ENCODE measurements at regions not wholly inside any gene's neighbourhood (a gene's known extent, or its start where the extent isn't known, plus 50 kb on each side); places are given as distances from the start of the nearest gene placed in this dataset.
"Not testable (repeated sequence)": the region's sequence is repeated elsewhere in the genome, so short reads cannot be mapped to it uniquely, and the experiment has no call there.

DNA sequence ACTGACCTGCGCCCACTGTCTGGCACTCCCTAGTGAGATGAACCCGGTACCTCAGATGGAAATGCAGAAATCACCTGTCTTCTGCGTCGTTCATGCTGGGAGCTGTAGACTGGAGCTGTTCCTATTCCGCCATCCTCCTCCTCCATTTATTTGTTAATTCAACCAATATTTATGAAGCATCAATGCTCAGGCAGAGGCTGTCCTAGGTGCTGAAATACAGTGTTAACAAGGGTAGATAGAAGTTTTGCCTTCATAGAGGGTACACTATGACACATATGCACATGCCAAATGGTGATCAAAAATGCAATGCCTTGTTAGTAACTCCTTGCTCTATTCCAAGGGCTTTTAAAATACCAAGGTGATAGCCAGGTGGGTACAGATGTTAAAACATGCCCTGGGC lies 166.0 kb upstream of the CCL2 start:
- in situ Hi-C loops (cut with MboI); SMC1A ChIA-PET (ENCODE audit: uncharacterized antibody, unreplicated experiment); H3K4me1 ChIP-seq (ENCODE audit: control insufficient read depth, insufficient read depth, low read length); RAD21 ChIA-PET (ENCODE audit: unreplicated experiment); FAIRE-seq; intact Hi-C loops (cut with micrococcal nuclease; ENCODE audit: unreplicated experiment); H4K20me1 ChIP-seq (ENCODE audit: control insufficient read depth, insufficient read depth); POLR2A ChIA-PET; H3K9ac ChIP-seq (ENCODE audit: control insufficient read depth, insufficient read depth, low read length); CTCF ChIA-PET; H2AFZ ChIP-seq (ENCODE audit: control insufficient read depth, low read depth, low read length); BruUV-seq (replicated peaks); DNase-seq (ENCODE audit: low read depth, low spot score); H3K27ac ChIP-seq (ENCODE audit: control insufficient read depth, insufficient read depth); H3K4me2 ChIP-seq (ENCODE audit: control insufficient read depth, insufficient read depth); H3K79me2 ChIP-seq (ENCODE audit: control insufficient read depth, insufficient read depth, low read length); H3K4me3 ChIP-seq; ATAC-seq; H3K9me3 ChIP-seq (replicated peaks; ENCODE audit: control insufficient read depth, insufficient read depth, low read length); H3K27me3 ChIP-seq (replicated peaks in 1 of 2; ENCODE audit: control insufficient read depth in 2 of 2, insufficient read depth in 2 of 2, low read length in 1 of 2); H3K36me3 ChIP-seq (ENCODE audit: control insufficient read depth in 2 of 2, insufficient read depth in 2 of 2, low read length in 1 of 2): not testable (repeated sequence)
- TF ChIP-seq, protein P1, sequence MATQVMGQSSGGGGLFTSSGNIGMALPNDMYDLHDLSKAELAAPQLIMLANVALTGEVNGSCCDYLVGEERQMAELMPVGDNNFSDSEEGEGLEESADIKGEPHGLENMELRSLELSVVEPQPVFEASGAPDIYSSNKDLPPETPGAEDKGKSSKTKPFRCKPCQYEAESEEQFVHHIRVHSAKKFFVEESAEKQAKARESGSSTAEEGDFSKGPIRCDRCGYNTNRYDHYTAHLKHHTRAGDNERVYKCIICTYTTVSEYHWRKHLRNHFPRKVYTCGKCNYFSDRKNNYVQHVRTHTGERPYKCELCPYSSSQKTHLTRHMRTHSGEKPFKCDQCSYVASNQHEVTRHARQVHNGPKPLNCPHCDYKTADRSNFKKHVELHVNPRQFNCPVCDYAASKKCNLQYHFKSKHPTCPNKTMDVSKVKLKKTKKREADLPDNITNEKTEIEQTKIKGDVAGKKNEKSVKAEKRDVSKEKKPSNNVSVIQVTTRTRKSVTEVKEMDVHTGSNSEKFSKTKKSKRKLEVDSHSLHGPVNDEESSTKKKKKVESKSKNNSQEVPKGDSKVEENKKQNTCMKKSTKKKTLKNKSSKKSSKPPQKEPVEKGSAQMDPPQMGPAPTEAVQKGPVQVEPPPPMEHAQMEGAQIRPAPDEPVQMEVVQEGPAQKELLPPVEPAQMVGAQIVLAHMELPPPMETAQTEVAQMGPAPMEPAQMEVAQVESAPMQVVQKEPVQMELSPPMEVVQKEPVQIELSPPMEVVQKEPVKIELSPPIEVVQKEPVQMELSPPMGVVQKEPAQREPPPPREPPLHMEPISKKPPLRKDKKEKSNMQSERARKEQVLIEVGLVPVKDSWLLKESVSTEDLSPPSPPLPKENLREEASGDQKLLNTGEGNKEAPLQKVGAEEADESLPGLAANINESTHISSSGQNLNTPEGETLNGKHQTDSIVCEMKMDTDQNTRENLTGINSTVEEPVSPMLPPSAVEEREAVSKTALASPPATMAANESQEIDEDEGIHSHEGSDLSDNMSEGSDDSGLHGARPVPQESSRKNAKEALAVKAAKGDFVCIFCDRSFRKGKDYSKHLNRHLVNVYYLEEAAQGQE (IDR thresholded peaks at IDR 0.05; ENCODE audit: low read depth, low read length) = peak; percentile 63; the same call in 1 of the 2 replicates
- 63% methylated on average over 5 of the region's 5 CpGs for WGBS (ENCODE audit: insufficient coverage, insufficient replicate concordance, low lambda C conversion rate, missing lambda C conversion rate)

DNA sequence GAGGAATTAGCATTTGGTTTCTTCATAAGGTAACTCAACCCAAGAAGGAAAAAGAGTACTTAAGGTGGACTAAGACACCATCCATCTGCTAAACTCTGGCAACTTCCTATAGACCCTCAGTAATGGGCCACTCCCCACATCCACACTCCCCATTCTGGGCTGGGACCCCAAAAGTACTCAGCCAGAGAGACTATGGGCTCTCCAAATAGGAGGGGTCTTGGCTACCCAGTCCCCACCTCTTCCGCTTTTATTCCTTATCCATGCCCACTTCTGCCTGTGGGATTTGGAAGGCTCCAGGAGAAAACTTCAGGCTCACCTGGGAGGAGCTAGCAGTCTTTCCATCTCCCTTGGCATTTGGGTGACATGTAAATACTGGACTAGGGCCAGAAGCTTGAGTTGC lies 164.5 kb upstream of the CCL2 start:
- SMC1A ChIA-PET (ENCODE audit: uncharacterized antibody, unreplicated experiment) = no interaction called here
- TF ChIP-seq, protein P2, sequence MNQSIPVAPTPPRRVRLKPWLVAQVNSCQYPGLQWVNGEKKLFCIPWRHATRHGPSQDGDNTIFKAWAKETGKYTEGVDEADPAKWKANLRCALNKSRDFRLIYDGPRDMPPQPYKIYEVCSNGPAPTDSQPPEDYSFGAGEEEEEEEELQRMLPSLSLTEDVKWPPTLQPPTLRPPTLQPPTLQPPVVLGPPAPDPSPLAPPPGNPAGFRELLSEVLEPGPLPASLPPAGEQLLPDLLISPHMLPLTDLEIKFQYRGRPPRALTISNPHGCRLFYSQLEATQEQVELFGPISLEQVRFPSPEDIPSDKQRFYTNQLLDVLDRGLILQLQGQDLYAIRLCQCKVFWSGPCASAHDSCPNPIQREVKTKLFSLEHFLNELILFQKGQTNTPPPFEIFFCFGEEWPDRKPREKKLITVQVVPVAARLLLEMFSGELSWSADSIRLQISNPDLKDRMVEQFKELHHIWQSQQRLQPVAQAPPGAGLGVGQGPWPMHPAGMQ (IDR thresholded peaks at IDR 0.05; ENCODE audit: borderline replicate concordance) = no peak
- TF ChIP-seq ESRRA (IDR thresholded peaks at IDR 0.05; ENCODE audit: low read length) = no peak
- TF ChIP-seq, protein P3, sequence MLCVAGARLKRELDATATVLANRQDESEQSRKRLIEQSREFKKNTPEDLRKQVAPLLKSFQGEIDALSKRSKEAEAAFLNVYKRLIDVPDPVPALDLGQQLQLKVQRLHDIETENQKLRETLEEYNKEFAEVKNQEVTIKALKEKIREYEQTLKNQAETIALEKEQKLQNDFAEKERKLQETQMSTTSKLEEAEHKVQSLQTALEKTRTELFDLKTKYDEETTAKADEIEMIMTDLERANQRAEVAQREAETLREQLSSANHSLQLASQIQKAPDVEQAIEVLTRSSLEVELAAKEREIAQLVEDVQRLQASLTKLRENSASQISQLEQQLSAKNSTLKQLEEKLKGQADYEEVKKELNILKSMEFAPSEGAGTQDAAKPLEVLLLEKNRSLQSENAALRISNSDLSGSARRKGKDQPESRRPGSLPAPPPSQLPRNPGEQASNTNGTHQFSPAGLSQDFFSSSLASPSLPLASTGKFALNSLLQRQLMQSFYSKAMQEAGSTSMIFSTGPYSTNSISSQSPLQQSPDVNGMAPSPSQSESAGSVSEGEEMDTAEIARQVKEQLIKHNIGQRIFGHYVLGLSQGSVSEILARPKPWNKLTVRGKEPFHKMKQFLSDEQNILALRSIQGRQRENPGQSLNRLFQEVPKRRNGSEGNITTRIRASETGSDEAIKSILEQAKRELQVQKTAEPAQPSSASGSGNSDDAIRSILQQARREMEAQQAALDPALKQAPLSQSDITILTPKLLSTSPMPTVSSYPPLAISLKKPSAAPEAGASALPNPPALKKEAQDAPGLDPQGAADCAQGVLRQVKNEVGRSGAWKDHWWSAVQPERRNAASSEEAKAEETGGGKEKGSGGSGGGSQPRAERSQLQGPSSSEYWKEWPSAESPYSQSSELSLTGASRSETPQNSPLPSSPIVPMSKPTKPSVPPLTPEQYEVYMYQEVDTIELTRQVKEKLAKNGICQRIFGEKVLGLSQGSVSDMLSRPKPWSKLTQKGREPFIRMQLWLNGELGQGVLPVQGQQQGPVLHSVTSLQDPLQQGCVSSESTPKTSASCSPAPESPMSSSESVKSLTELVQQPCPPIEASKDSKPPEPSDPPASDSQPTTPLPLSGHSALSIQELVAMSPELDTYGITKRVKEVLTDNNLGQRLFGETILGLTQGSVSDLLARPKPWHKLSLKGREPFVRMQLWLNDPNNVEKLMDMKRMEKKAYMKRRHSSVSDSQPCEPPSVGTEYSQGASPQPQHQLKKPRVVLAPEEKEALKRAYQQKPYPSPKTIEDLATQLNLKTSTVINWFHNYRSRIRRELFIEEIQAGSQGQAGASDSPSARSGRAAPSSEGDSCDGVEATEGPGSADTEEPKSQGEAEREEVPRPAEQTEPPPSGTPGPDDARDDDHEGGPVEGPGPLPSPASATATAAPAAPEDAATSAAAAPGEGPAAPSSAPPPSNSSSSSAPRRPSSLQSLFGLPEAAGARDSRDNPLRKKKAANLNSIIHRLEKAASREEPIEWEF (IDR thresholded peaks at IDR 0.05; ENCODE audit: insufficient replicate concordance, low read depth, low read length) = no peak

More for the DNA sequence above, 164.5 kb upstream of the CCL2 start:
- H3K4me3 ChIP-seq = no peak overlapping the region
- no peak overlapping the region for H2AFZ ChIP-seq (ENCODE audit: control insufficient read depth, low read depth, low read length)
- H3K4me1 ChIP-seq (ENCODE audit: control insufficient read depth, insufficient read depth, low read length) = no peaks in the 10 kb centered on the region
- H3K79me2 ChIP-seq (ENCODE audit: control insufficient read depth, insufficient read depth, low read length) = no peaks in the 10 kb centered on the region
- H4K20me1 ChIP-seq (ENCODE audit: control insufficient read depth, insufficient read depth) = no peaks in the 10 kb centered on the region
- ATAC-seq (no peak), FAIRE-seq (no peak), DNase-seq (ENCODE audit: low read depth, low spot score) (no peak)
- CTCF ChIA-PET = no interaction called here
- no peak overlapping the region for H3K9ac ChIP-seq (ENCODE audit: control insufficient read depth, insufficient read depth, low read length)
- in situ Hi-C loops (cut with MboI) = no loop called here
- H3K27me3 ChIP-seq (replicated peaks in 1 of 2; ENCODE audit: control insufficient read depth in 2 of 2, insufficient read depth in 2 of 2, low read length in 1 of 2) = peaks cover 0 to 4% of the 10 kb centered on the region in 2 experiments; a peak in 2 of 4 replicates
- RAD21 ChIA-PET (ENCODE audit: unreplicated experiment) = no interaction called here
- H3K36me3 ChIP-seq (ENCODE audit: control insufficient read depth in 2 of 2, insufficient read depth in 2 of 2, low read length in 1 of 2) = no peaks in the 10 kb centered on the region
- H3K4me2 ChIP-seq (ENCODE audit: control insufficient read depth, insufficient read depth) = no peak overlapping the region
- no peaks in the 10 kb centered on the region for H3K9me3 ChIP-seq (replicated peaks; ENCODE audit: control insufficient read depth, insufficient read depth, low read length)
- 42% methylated on average over 1 of the region's 1 CpG for WGBS (ENCODE audit: insufficient coverage, insufficient replicate concordance, low lambda C conversion rate, missing lambda C conversion rate)
- no TSS peak for BruUV-seq (replicated peaks)
- H3K27ac ChIP-seq (ENCODE audit: control insufficient read depth, insufficient read depth) = no peak overlapping the region
- intact Hi-C loops (cut with micrococcal nuclease; ENCODE audit: unreplicated experiment) = no loop called here
- POLR2A ChIA-PET = no interaction called here

Measured in GM12878 (cell line).